H1 (cell line): ENCODE measurements at regions not wholly inside any gene's neighbourhood (a gene's known extent, or its start where the extent isn't known, plus 50 kb on each side); places are given as distances from the start of the nearest gene placed in this dataset.

ENCODE experiments used
- CTCF ChIA-PET: fragments of 300-600 bp; sonication (Branson Sonifier 250); formaldehyde crosslinking; loops from one replicate; lab custom pipeline; 2021; ENCODE audit not compliant: partially characterized antibody; lab: Charles Lee
- POLR2A ChIA-PET: fragments of 300-600 bp; sonication (Branson Sonifier 250); formaldehyde crosslinking; loops from one replicate; lab custom pipeline; 2021; ENCODE audit warnings: inconsistent platforms; ENCODE audit not compliant: partially characterized antibody; lab: Charles Lee
- DNase-seq, 2 experiments: peaks; one replicate each; pipeline versions ENCODE4 v3.0.0 to v3.0.0-alpha.2; 2010 to 2022; ENCODE audit warnings: low spot score in 2 of 2, low read depth in 1 of 2, mixed read lengths in 1 of 2
- FAIRE-seq: peaks from 2 replicates; lab custom pipeline; 2011; peaks lifted over from hg19 to GRCh38; lab: Jason Lieb, UNC
- H2AFZ ChIP-seq: 2 replicates; pipeline ENCODE4 v1.8.1; 2012; ENCODE audit warnings: low read length, inconsistent platforms
- H2AK5ac ChIP-seq: 2 replicates; pipeline ENCODE4 v1.6.1; 2013; ENCODE audit warnings: low read depth, low read length
- H2BK120ac ChIP-seq: replicated peaks from 2 replicates; pipeline ENCODE3; 2013; ENCODE audit warnings: low read depth, low read length, inconsistent platforms
- H2BK12ac ChIP-seq: 2 replicates; pipeline ENCODE4 v1.6.1; 2013; ENCODE audit warnings: low read depth, low read length
- H2BK15ac ChIP-seq: 2 replicates; pipeline ENCODE4 v1.6.1; 2013; ENCODE audit warnings: low read length
- H2BK20ac ChIP-seq: 2 replicates; pipeline ENCODE4 v1.6.1; 2013; ENCODE audit warnings: low read length
- H2BK5ac ChIP-seq: 2 replicates; pipeline ENCODE4 v1.6.1; 2013; ENCODE audit warnings: low read depth, low read length
- H3K14ac ChIP-seq: 2 replicates; pipeline ENCODE4 v1.6.1; 2013; ENCODE audit warnings: inconsistent platforms; ENCODE audit not compliant: insufficient read length
- H3K18ac ChIP-seq: 2 replicates; pipeline ENCODE4 v1.6.1; 2013; ENCODE audit warnings: low read length; ENCODE audit errors: extremely low read depth
- H3K23ac ChIP-seq: 2 replicates; pipeline ENCODE4 v1.6.1; 2013; ENCODE audit warnings: inconsistent platforms; ENCODE audit not compliant: insufficient read length
- H3K23me2 ChIP-seq: 2 replicates; pipeline ENCODE4 v1.6.1; 2013; ENCODE audit warnings: low read depth, low read length
- H3K27ac ChIP-seq: 2 replicates; pipeline ENCODE4 v1.6.1; 2011; ENCODE audit warnings: low read depth, low read length, inconsistent platforms
- H3K27me3 ChIP-seq, 4 experiments: replicated peaks in 1 of 4; 1 replicate in 1 of 4; 2 replicates in 3 of 4; pipeline versions ENCODE4 v1.6.1 to v1.8.1; 2011 to 2013; ENCODE audit warnings: low read length in 3 of 4, mild to moderate bottlenecking in 3 of 4, inconsistent platforms in 2 of 4, mixed read lengths in 2 of 4, moderate library complexity in 1 of 4; ENCODE audit not compliant: control insufficient read depth in 3 of 4, insufficient read depth in 3 of 4; ENCODE audit errors: extremely low read depth in 1 of 4
- H3K36me3 ChIP-seq, 4 experiments: 2 replicates each; pipeline versions ENCODE4 v1.6.1 to v1.8.1; 2011 to 2013; ENCODE audit warnings: mild to moderate bottlenecking in 4 of 4, low read length in 3 of 4, moderate library complexity in 2 of 4, control low read depth in 1 of 4, inconsistent platforms in 1 of 4; ENCODE audit not compliant: insufficient read depth in 4 of 4, control insufficient read depth in 2 of 4
- H3K4ac ChIP-seq: replicated peaks from 2 replicates; pipeline ENCODE3; 2013; ENCODE audit warnings: low read length, low read depth, mixed read lengths, inconsistent platforms; ENCODE audit not compliant: insufficient read length
- H3K4me1 ChIP-seq, 4 experiments: replicated peaks in 1 of 4; 1 replicate in 1 of 4; 2 replicates in 3 of 4; pipeline versions ENCODE4 v1.6.1 to v1.8.1; 2011 to 2013; ENCODE audit warnings: low read length in 3 of 4, inconsistent platforms in 2 of 4, mixed read lengths in 1 of 4; ENCODE audit not compliant: insufficient read depth in 4 of 4, control insufficient read depth in 3 of 4
- H3K4me2 ChIP-seq, 2 experiments: 2 replicates each; pipeline versions ENCODE4 v1.6.1 to v1.8.1; 2011 to 2013; ENCODE audit warnings: low read depth in 2 of 2, low read length in 2 of 2, control low read depth in 1 of 2, inconsistent platforms in 1 of 2, mild to moderate bottlenecking in 1 of 2; ENCODE audit not compliant: insufficient read depth in 1 of 2
- H3K4me3 ChIP-seq, 4 experiments: fragments of 200-600, 300-600 bp in 1 of 4; sonication (generic), shearing (Covaris generic), sonication (Bioruptor Twin) in 1 of 4; 2 replicates each; pipeline versions ENCODE4 v1.5.1 to v1.8.1; 2011 to 2016; ENCODE audit warnings: low read length in 4 of 4, low read depth in 3 of 4, control low read depth in 2 of 4, inconsistent platforms in 2 of 4, mild to moderate bottlenecking in 2 of 4, mixed read lengths in 1 of 4, moderate library complexity in 1 of 4; ENCODE audit not compliant: insufficient read depth in 2 of 4; ENCODE audit errors: extremely low read depth in 1 of 4
- H3K56ac ChIP-seq: replicated peaks from 2 replicates; pipeline ENCODE3; 2013; ENCODE audit warnings: low read depth, mild to moderate bottlenecking, mixed read lengths, low read length, inconsistent platforms; ENCODE audit not compliant: insufficient read length
- H3K79me1 ChIP-seq: 2 replicates; pipeline ENCODE4 v1.6.1; 2013; ENCODE audit warnings: low read depth, low read length, control low read depth
- H3K79me2 ChIP-seq, 2 experiments: 2 replicates each; pipeline versions ENCODE4 v1.6.1 to v1.8.1; 2012 to 2013; ENCODE audit warnings: low read length in 2 of 2, mild to moderate bottlenecking in 2 of 2, inconsistent platforms in 1 of 2; ENCODE audit not compliant: insufficient read depth in 2 of 2, control insufficient read depth in 1 of 2
- H3K9ac ChIP-seq, 4 experiments: replicated peaks in 1 of 4; 1 replicate in 1 of 4; 2 replicates in 3 of 4; pipeline versions ENCODE4 v1.6.1 to v1.8.1; 2011 to 2013; ENCODE audit warnings: low read depth in 3 of 4, low read length in 3 of 4, control low read depth in 2 of 4, mild to moderate bottlenecking in 2 of 4, moderate library complexity in 2 of 4, inconsistent platforms in 1 of 4; ENCODE audit errors: extremely low read depth in 1 of 4
- H3K9me3 ChIP-seq, 2 experiments: 2 replicates each; pipeline versions ENCODE4 v1.6.1 to v1.8.1; 2012 to 2013; ENCODE audit warnings: mild to moderate bottlenecking in 2 of 2, moderate library complexity in 2 of 2, control low read depth in 1 of 2, inconsistent platforms in 1 of 2, low read depth in 1 of 2, low read length in 1 of 2, mixed read lengths in 1 of 2; ENCODE audit not compliant: insufficient read depth in 2 of 2
- H4K20me1 ChIP-seq, 2 experiments: replicated peaks in 1 of 2; 2 replicates each; pipeline versions ENCODE3 to v1.8.1; 2011 to 2013; ENCODE audit warnings: inconsistent platforms in 2 of 2, low read length in 2 of 2, mild to moderate bottlenecking in 1 of 2; ENCODE audit not compliant: insufficient read depth in 2 of 2, control insufficient read depth in 1 of 2
- H4K5ac ChIP-seq: 2 replicates; pipeline ENCODE4 v1.6.1; 2013; ENCODE audit warnings: low read length, low read depth, mixed read lengths, inconsistent platforms; ENCODE audit not compliant: insufficient read length
- H4K8ac ChIP-seq: 2 replicates; pipeline ENCODE4 v1.8.0; 2013; ENCODE audit warnings: mild to moderate bottlenecking, moderate library complexity, low read length, inconsistent platforms; ENCODE audit not compliant: insufficient read depth; ENCODE audit errors: extremely low read depth
- H4K91ac ChIP-seq: replicated peaks from 2 replicates; pipeline ENCODE3; 2013; ENCODE audit warnings: low read length, mixed read lengths, inconsistent platforms; ENCODE audit not compliant: insufficient read length
- ATF3 ChIP-seq: IDR thresholded peaks from 2 replicates; pipeline ENCODE4 v1.6.1; 2011; ENCODE audit warnings: low read depth, mild to moderate bottlenecking, low read length; ENCODE audit not compliant: insufficient read depth
- BACH1 ChIP-seq: IDR thresholded peaks from 2 replicates; pipeline ENCODE4 v1.6.1; 2012; ENCODE audit warnings: low read length, improper control_type of control experiment
- JUN ChIP-seq: IDR thresholded peaks from 2 replicates; pipeline ENCODE4 v1.6.1; 2011; ENCODE audit warnings: low read depth, mild to moderate bottlenecking, improper control_type of control experiment, low read length
- KDM1A ChIP-seq: fragments of 200-600, 300-600 bp; sonication (generic); IDR thresholded peaks from 2 replicates; pipeline ENCODE4 v1.7.1; 2016; ENCODE audit warnings: mild to moderate bottlenecking, low read length, borderline replicate concordance
- SUZ12 ChIP-seq: fragments of 200-600 bp; sonication (generic); IDR thresholded peaks from 2 replicates; pipeline ENCODE4 v1.6.1; 2012; ENCODE audit warnings: mild to moderate bottlenecking, inconsistent platforms, low read length, moderate library complexity, mixed read lengths
- ZNF274 ChIP-seq: IDR thresholded peaks from 2 replicates; pipeline ENCODE4 v1.7.0; 2012; ENCODE audit warnings: low read length, borderline replicate concordance; ENCODE audit errors: extremely low read depth
- WGBS, 2 experiments: shearing (Covaris generic) in 1 of 2; methylation state at CpG; one replicate each; pipeline versions ENCODE4 v1.1.6 to v1.1.7; 2013 to 2015; ENCODE audit warnings: low lambda C conversion rate in 2 of 2, mixed read lengths in 2 of 2, inconsistent platforms in 1 of 2, low coverage in 1 of 2, missing lambda C conversion rate in 1 of 2; ENCODE audit not compliant: insufficient replicate concordance in 2 of 2, insufficient coverage in 1 of 2, insufficient read length in 1 of 2; ENCODE audit errors: extremely low coverage in 1 of 2, missing lambda C conversion rate in 1 of 2; 5-methylcytosine and 5-hydroxymethylcytosine counted together

- DNase-seq = peak in 1 of 2 experiments; percentile 46
Observed at GRCh38 chr1:41980827-41981653, 62.3 kb upstream of the HIVEP3 start.

More at GRCh38 chr1:41980827-41981653, 62.3 kb upstream of the HIVEP3 start:
- POLR2A ChIA-PET = interaction anchor here (0.6 kb wide), 1 partner anchor 115 kb away, joined by 3 read pairs; no protein-coding TSS in a partner anchor
- H2BK12ac ChIP-seq = peak overlapping the region; percentile 96; the same call in 1 of the 2 replicates
- no peaks in the 10 kb centered on the region; a peak in 1 of 7 replicates for H3K27me3 ChIP-seq
- no peak overlapping the region; the same call in 1 of the 2 replicates for H4K8ac ChIP-seq
- H3K18ac ChIP-seq = peak overlapping the region; percentile 68; the same call in 1 of the 2 replicates
- H4K5ac ChIP-seq = no peak overlapping the region
- H2BK20ac ChIP-seq = 0 out of 2 replicates have a peak overlapping the region, but pooled peaks have one; percentile 24
- no peak overlapping the region for H3K14ac ChIP-seq
- no peak overlapping the region for H3K56ac ChIP-seq
- H2AFZ ChIP-seq = peak overlapping the region; percentile 100
- no peak overlapping the region for H3K9ac ChIP-seq
- H2BK5ac ChIP-seq = 0 out of 2 replicates have a peak overlapping the region, but pooled peaks have one; percentile 72
- no peaks in the 10 kb centered on the region for H3K9me3 ChIP-seq
- no peaks in the 10 kb centered on the region for H3K79me2 ChIP-seq
- CTCF ChIA-PET = no interaction called here
- H3K4me2 ChIP-seq = peak overlapping the region in 1 of 2 experiments; percentile 47; a peak in 1 of 4 replicates
- no peak overlapping the region for H3K23ac ChIP-seq
- H3K4me3 ChIP-seq = no peak overlapping the region
- H2BK120ac ChIP-seq = no peak overlapping the region
- no peak for FAIRE-seq
- H3K27ac ChIP-seq = no peak overlapping the region
- peak overlapping the region; percentile 19; the same call in 1 of the 2 replicates for H2BK15ac ChIP-seq
- peak overlapping the region; percentile 29 for H4K91ac ChIP-seq
- no peak overlapping the region for H2AK5ac ChIP-seq
- no peaks in the 10 kb centered on the region for H3K79me1 ChIP-seq
- TF ChIP-seq BACH1 = no peak
- TF ChIP-seq JUN = no peak
- no peak for TF ChIP-seq ATF3
- TF ChIP-seq SUZ12 = no peak
- TF ChIP-seq KDM1A = no peak
- no peak for TF ChIP-seq ZNF274
- H4K20me1 ChIP-seq = no peaks in the 10 kb centered on the region
- no peaks in the 10 kb centered on the region for H3K36me3 ChIP-seq
- 77% methylated on average over 12 of the region's 12 CpGs; no CpG with 5 or more reads in 1 of the 2 experiments for WGBS, 2 experiments
- H3K4me1 ChIP-seq = peaks cover 0 to 7% (median 3%) of the 10 kb centered on the region in 4 experiments; a peak in 3 of 7 replicates
- H3K23me2 ChIP-seq = no peaks in the 10 kb centered on the region
- peak overlapping the region; percentile 19 for H3K4ac ChIP-seq
